Tibial nerve (tissue), 3 donors: ENCODE measurements at regions not wholly inside any gene's neighbourhood (a gene's known extent, or its start where the extent isn't known, plus 50 kb on each side); places are given as distances from the start of the nearest gene placed in this dataset.

ENCODE experiments used
- CTCF ChIP-seq, 5 experiments: fragments of 200-600 bp in 3 of 5; fragments of 450-650 bp in 2 of 5; sonication (generic) in 3 of 5; IDR thresholded peaks; one replicate each; pipeline ENCODE4 v1.5.1; 2016 to 2019; ENCODE audit warnings: antibody characterized with exemption in 5 of 5, mild to moderate bottlenecking in 3 of 5, moderate library complexity in 2 of 5
- POLR2A ChIP-seq, 2 donors: fragments of 450-650 bp; IDR thresholded peaks; one replicate each; pipeline ENCODE4 v1.6.1; 2017; ENCODE audit warnings: antibody characterized with exemption in 2 of 2, mild to moderate bottlenecking in 2 of 2, moderate library complexity in 2 of 2

- TF ChIP-seq POLR2A (IDR thresholded peaks at IDR 0.05) = no peak
- TF ChIP-seq CTCF (IDR thresholded peaks at IDR 0.05) = no peak
Measured at GRCh38 chr9:2299843-2300205, 284.7 kb downstream of the SMARCA2 start.
